ENCODE measurements at regions not wholly inside any gene's neighbourhood (a gene's known extent, or its start where the extent isn't known, plus 50 kb on each side); places are given as distances from the start of the nearest gene placed in this dataset.

GRCh38 chr2:160974803-160975202 lies 185.4 kb upstream of the TANK start:
- Mint-ChIP-seq H3K4me1 (ENCODE audit: low read depth) (peaks cover 1% of the 10 kb centered on the region), H3K27ac (no peak overlapping the region), H3K4me3 (ENCODE audit: low read depth) (no peak overlapping the region), H3K36me3 (ENCODE audit: insufficient read depth) (no peaks in the 10 kb centered on the region), H3K9me3 (ENCODE audit: low read depth) (no peaks in the 10 kb centered on the region), H3K27me3 (no peaks in the 10 kb centered on the region)
- TF ChIP-seq, protein P1, sequence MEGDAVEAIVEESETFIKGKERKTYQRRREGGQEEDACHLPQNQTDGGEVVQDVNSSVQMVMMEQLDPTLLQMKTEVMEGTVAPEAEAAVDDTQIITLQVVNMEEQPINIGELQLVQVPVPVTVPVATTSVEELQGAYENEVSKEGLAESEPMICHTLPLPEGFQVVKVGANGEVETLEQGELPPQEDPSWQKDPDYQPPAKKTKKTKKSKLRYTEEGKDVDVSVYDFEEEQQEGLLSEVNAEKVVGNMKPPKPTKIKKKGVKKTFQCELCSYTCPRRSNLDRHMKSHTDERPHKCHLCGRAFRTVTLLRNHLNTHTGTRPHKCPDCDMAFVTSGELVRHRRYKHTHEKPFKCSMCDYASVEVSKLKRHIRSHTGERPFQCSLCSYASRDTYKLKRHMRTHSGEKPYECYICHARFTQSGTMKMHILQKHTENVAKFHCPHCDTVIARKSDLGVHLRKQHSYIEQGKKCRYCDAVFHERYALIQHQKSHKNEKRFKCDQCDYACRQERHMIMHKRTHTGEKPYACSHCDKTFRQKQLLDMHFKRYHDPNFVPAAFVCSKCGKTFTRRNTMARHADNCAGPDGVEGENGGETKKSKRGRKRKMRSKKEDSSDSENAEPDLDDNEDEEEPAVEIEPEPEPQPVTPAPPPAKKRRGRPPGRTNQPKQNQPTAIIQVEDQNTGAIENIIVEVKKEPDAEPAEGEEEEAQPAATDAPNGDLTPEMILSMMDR (IDR thresholded peaks at IDR 0.05; ENCODE audit: unreplicated experiment): no peak
- no peak for DNase-seq (ENCODE audit: low spot score, unreplicated experiment)

DNA sequence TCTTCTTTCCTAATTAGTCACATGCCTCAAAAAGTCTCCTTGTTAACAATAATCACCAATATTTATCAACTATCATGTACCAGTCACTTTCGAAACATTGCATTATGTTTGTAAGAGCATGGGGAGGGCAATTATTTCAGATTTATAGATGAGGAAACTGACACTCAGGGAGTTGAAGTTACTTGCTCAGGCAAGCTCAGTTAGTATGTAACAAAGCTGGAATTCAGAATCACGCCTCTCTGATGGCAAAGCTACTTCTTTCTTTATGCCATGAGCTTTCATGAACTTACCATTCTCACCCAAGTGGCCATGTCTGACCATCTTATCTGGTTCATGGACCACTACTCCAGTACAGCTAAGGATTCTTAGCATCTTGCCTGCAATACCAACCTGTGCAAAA lies 183.4 kb upstream of the TANK start:
- Mint-ChIP-seq H3K27ac (no peak overlapping the region), H3K9me3 (ENCODE audit: low read depth) (peaks cover 2% of the 10 kb centered on the region), H3K4me3 (ENCODE audit: low read depth) (no peak overlapping the region), H3K4me1 (ENCODE audit: low read depth) (no peaks in the 10 kb centered on the region), H3K27me3 (no peaks in the 10 kb centered on the region), H3K36me3 (ENCODE audit: insufficient read depth) (no peaks in the 10 kb centered on the region)
- DNase-seq (ENCODE audit: low spot score, unreplicated experiment): no peak
- TF ChIP-seq, protein P1 (IDR thresholded peaks at IDR 0.05; ENCODE audit: unreplicated experiment): no peak

- H3K36me3 Mint-ChIP-seq (ENCODE audit: insufficient read depth): no peaks in the 10 kb centered on the region
- TF ChIP-seq, protein P1 (IDR thresholded peaks at IDR 0.05; ENCODE audit: unreplicated experiment): no peak
- H3K27ac Mint-ChIP-seq: no peak overlapping the region
- no peak for DNase-seq (ENCODE audit: low spot score, unreplicated experiment)
- H3K4me3 Mint-ChIP-seq (ENCODE audit: low read depth): no peak overlapping the region
- peaks cover 7% of the 10 kb centered on the region for H3K9me3 Mint-ChIP-seq (ENCODE audit: low read depth)
- no peaks in the 10 kb centered on the region for H3K27me3 Mint-ChIP-seq
- no peaks in the 10 kb centered on the region for H3K4me1 Mint-ChIP-seq (ENCODE audit: low read depth)
Observed at GRCh38 chr2:160977376-160977775, 182.9 kb upstream of the TANK start.

GRCh38 chr2:160977854-160978253 lies 182.4 kb upstream of the TANK start:
- H3K27ac Mint-ChIP-seq: no peak overlapping the region
- TF ChIP-seq, protein P1 (IDR thresholded peaks at IDR 0.05; ENCODE audit: unreplicated experiment): no peak
- DNase-seq (ENCODE audit: low spot score, unreplicated experiment): no peak
- no peaks in the 10 kb centered on the region for H3K36me3 Mint-ChIP-seq (ENCODE audit: insufficient read depth)
- no peaks in the 10 kb centered on the region for H3K27me3 Mint-ChIP-seq
- peaks cover 7% of the 10 kb centered on the region for H3K9me3 Mint-ChIP-seq (ENCODE audit: low read depth)
- H3K4me1 Mint-ChIP-seq (ENCODE audit: low read depth): no peaks in the 10 kb centered on the region
- no peak overlapping the region for H3K4me3 Mint-ChIP-seq (ENCODE audit: low read depth)

GRCh38 chr2:160984426-160985077 lies 175.7 kb upstream of the TANK start:
- H3K4me3 Mint-ChIP-seq (ENCODE audit: low read depth): no peak overlapping the region
- no peaks in the 10 kb centered on the region for H3K36me3 Mint-ChIP-seq (ENCODE audit: insufficient read depth)
- no peak for DNase-seq (ENCODE audit: low spot score, unreplicated experiment)
- no peaks in the 10 kb centered on the region for H3K27me3 Mint-ChIP-seq
- no peak overlapping the region for H3K27ac Mint-ChIP-seq
- TF ChIP-seq, protein P1 (IDR thresholded peaks at IDR 0.05; ENCODE audit: unreplicated experiment): no peak
- peaks cover 14% of the 10 kb centered on the region for H3K9me3 Mint-ChIP-seq (ENCODE audit: low read depth)
- H3K4me1 Mint-ChIP-seq (ENCODE audit: low read depth): peaks cover 2% of the 10 kb centered on the region
